ENCODE measurements at regions not wholly inside any gene's neighbourhood (a gene's known extent, or its start where the extent isn't known, plus 50 kb on each side); places are given as distances from the start of the nearest gene placed in this dataset.

DNA sequence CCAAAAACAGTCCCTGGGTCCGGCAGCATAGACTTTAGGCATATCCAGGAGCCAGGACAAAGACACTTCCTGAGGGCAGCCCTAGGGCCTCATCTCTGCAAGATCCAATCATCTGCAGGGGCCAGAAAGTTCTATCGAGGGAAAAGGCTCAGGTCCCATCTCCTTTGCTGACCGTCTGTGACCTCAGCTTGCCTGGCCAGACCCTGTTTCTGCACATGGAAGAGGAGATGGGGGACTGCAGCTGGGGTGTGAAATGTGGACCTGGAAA lies 51.0 kb upstream of the FCN1 start:
- no peaks in the 10 kb centered on the region for H3K9me2 ChIP-seq (ENCODE audit: insufficient read depth)
- H3K9ac ChIP-seq (ENCODE audit: low read length) = no peak overlapping the region
- ChIA-PET CTCF (no interaction called here), RAD21 (ENCODE audit: low non-redundant PET in 1 of 2, low total read pairs in 2 of 2, uncharacterized antibody in 2 of 2, unreplicated experiment in 2 of 2) (no interaction called here), POLR2A (no interaction called here)
- H3K27me3 ChIP-seq (ENCODE audit: insufficient read depth, low read length) = peaks cover 48% of the 10 kb centered on the region
- TF ChIP-seq RAD21 (IDR thresholded peaks at IDR 0.05; ENCODE audit: low read depth) = no peak
- H3K4me2 ChIP-seq (ENCODE audit: low read length) = no peak overlapping the region
- no peaks in the 10 kb centered on the region for H3K36me3 ChIP-seq (ENCODE audit: control insufficient read depth in 1 of 2, insufficient read depth in 2 of 2, low read length in 2 of 2)
- H4K20me1 ChIP-seq (ENCODE audit: insufficient read depth) = no peaks in the 10 kb centered on the region
- H2AFZ ChIP-seq (ENCODE audit: low read depth, low read length, poor library complexity, severe bottlenecking) = no peak overlapping the region
- H3K4me3 ChIP-seq (replicated peaks in 1 of 2; ENCODE audit: low read depth in 1 of 2, low read length in 2 of 2) = no peak overlapping the region
- H3K9me3 ChIP-seq (ENCODE audit: control insufficient read depth in 1 of 2, insufficient read depth in 1 of 2, low read depth in 1 of 2, low read length in 2 of 2) = no peaks in the 10 kb centered on the region
- no peak for ATAC-seq
- no peaks in the 10 kb centered on the region for H3K4me1 ChIP-seq (ENCODE audit: control insufficient read depth in 1 of 2, insufficient read depth in 2 of 2, low read length in 2 of 2)
- H3K79me2 ChIP-seq (ENCODE audit: insufficient read depth, low read length) = no peaks in the 10 kb centered on the region
- no TSS peak for BruUV-seq (replicated peaks)
- intact Hi-C loops (cut with micrococcal nuclease) = no loop called here
- DNase-seq (ENCODE audit: low read depth, low spot score) = no peak
- H3K27ac ChIP-seq (ENCODE audit: low read depth, low read length) = no peak overlapping the region

DNA sequence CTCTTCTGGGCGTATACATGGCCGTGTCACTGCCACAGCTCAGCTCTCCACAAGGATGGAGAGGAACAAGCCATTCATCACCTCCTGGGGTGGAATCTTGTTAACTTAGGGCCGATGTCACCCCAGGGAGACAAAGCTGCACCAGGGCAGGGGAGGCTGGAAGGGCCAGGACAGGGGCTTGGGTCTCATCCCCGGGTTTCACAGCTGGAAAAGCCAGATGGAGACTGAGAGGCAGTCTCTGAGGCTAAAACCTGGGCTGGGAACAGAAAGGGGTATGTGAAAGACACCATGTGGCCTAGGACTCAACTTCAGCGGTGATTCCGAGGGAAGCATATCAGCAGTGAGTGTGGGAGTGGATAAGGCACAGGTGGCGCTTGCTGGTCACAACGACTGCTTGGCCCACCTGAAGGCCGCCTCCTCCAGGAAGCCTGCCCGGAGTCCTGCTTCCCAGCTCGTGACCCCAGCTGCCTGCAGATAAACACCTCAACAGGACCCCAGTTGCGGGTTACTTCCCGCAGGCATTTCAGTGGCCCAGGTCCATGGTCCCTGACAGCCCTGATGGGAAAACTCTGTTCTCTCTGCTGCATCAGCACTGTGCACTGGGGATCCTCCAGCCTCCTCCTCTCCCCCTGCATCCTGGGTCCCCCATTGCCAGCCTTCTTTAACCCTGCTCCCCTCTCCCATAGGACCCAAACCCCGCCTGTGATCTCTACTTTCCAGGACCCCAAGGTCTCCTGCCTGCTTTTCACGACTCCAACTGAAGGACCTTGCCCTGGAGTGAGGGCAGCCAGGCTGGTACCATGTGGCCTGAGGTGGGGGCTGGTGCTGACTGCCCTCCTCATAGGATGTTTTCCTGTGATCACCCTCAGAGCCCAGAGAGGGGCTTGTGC lies 51.7 kb upstream of the FCN1 start:
- Histone ChIP-seq H3K9me2 (ENCODE audit: insufficient read depth) (no peaks in the 10 kb centered on the region), H3K4me3 (replicated peaks in 1 of 2; ENCODE audit: low read depth in 1 of 2, low read length in 2 of 2) (no peak overlapping the region), H3K4me1 (ENCODE audit: control insufficient read depth in 1 of 2, insufficient read depth in 2 of 2, low read length in 2 of 2) (no peaks in the 10 kb centered on the region), H3K27me3 (ENCODE audit: insufficient read depth, low read length) (peaks cover 55% of the 10 kb centered on the region), H2AFZ (ENCODE audit: low read depth, low read length, poor library complexity, severe bottlenecking) (no peak overlapping the region), H3K27ac (ENCODE audit: low read depth, low read length) (no peak overlapping the region), H3K9me3 (ENCODE audit: control insufficient read depth in 1 of 2, insufficient read depth in 1 of 2, low read depth in 1 of 2, low read length in 2 of 2) (no peaks in the 10 kb centered on the region), H3K4me2 (ENCODE audit: low read length) (no peak overlapping the region), H3K79me2 (ENCODE audit: insufficient read depth, low read length) (no peaks in the 10 kb centered on the region), H4K20me1 (ENCODE audit: insufficient read depth) (no peaks in the 10 kb centered on the region), H3K9ac (ENCODE audit: low read length) (no peak overlapping the region), H3K36me3 (ENCODE audit: control insufficient read depth in 1 of 2, insufficient read depth in 2 of 2, low read length in 2 of 2) (no peaks in the 10 kb centered on the region)
- TF ChIP-seq JUND (IDR thresholded peaks at IDR 0.05) (no peak), SRF (IDR thresholded peaks at IDR 0.05; ENCODE audit: low read depth) (no peak), CBX3 (IDR thresholded peaks at IDR 0.05; ENCODE audit: low read depth) (no peak), SIN3A (IDR thresholded peaks at IDR 0.05; ENCODE audit: low read depth) (no peak)
- DNase-seq (ENCODE audit: low read depth, low spot score) (no peak), ATAC-seq (no peak)
- POLR2A ChIA-PET = no interaction called here
- no TSS peak for BruUV-seq (replicated peaks)
- CTCF ChIA-PET = no interaction called here
- RAD21 ChIA-PET (ENCODE audit: low non-redundant PET in 1 of 2, low total read pairs in 2 of 2, uncharacterized antibody in 2 of 2, unreplicated experiment in 2 of 2) = no interaction called here
- intact Hi-C loops (cut with micrococcal nuclease) = no loop called here

Measured in HCT116 (cell line).